Epithelial cell of esophagus (primary cell): ENCODE measurements at regions not wholly inside any gene's neighbourhood (a gene's known extent, or its start where the extent isn't known, plus 50 kb on each side); places are given as distances from the start of the nearest gene placed in this dataset.

Experiments used
- DNase-seq: peaks from one replicate; pipeline ENCODE4 v3.0.0; 2010; ENCODE audit warnings: low read depth
- H3K4me3 ChIP-seq: 2 replicates; pipeline ENCODE4 v1.5.1; 2011; ENCODE audit warnings: mild to moderate bottlenecking, low read length, control low read depth
- CTCF ChIP-seq: IDR thresholded peaks from 2 replicates; pipeline ENCODE4 v1.5.1; 2011; ENCODE audit warnings: low read depth, mild to moderate bottlenecking, low read length, control low read depth, inconsistent platforms; ENCODE audit not compliant: insufficient read depth; ENCODE audit errors: missing control alignments

GRCh38 chr16:61364990-61365389 lies 671.2 kb downstream of the CDH8 start:
- no peak for TF ChIP-seq CTCF
- no peak for DNase-seq
- no peak overlapping the region for H3K4me3 ChIP-seq

- no peak overlapping the region for H3K4me3 ChIP-seq
- no peak for TF ChIP-seq CTCF
- no peak for DNase-seq
Measured at GRCh38 chr16:61362585-61362984, 673.7 kb downstream of the CDH8 start.

- DNase-seq, result no peak
- TF ChIP-seq CTCF, result no peak
- H3K4me3 ChIP-seq, result no peak overlapping the region
Measured at GRCh38 chr16:61344791-61345190, 691.4 kb downstream of the CDH8 start.

GRCh38 chr16:61332461-61332860 lies 703.8 kb downstream of the CDH8 start:
- DNase-seq, result no peak
- H3K4me3 ChIP-seq, result no peak overlapping the region
- no peak for TF ChIP-seq CTCF

GRCh38 chr16:61324044-61324443 lies 712.2 kb downstream of the CDH8 start:
- H3K4me3 ChIP-seq, result no peak overlapping the region
- DNase-seq, result no peak
- no peak for TF ChIP-seq CTCF

- peak; percentile 67 for DNase-seq
Measured at GRCh38 chr16:61323456-61323855, 712.8 kb downstream of the CDH8 start.

More at GRCh38 chr16:61323456-61323855, 712.8 kb downstream of the CDH8 start:
- TF ChIP-seq CTCF, result no peak
- H3K4me3 ChIP-seq, result no peak overlapping the region
